GM13976 (cell line): ENCODE measurements at regions not wholly inside any gene's neighbourhood (a gene's known extent, or its start where the extent isn't known, plus 50 kb on each side); places are given as distances from the start of the nearest gene placed in this dataset.

Experiments used
- DNase-seq: peaks from one replicate; pipeline ENCODE4 v3.0.0; 2012; ENCODE audit warnings: low spot score
- CTCF ChIP-seq: IDR thresholded peaks from 2 replicates; pipeline ENCODE4 v1.5.1; 2012; ENCODE audit warnings: borderline replicate concordance, mild to moderate bottlenecking; ENCODE audit not compliant: insufficient read depth; ENCODE audit errors: extremely low read depth, missing control alignments, control extremely low read depth
- in situ Hi-C: fragments of 300-500 bp; cut with MboI; formaldehyde crosslinking; loops from one replicate; pipeline ENCODE4 v1.12.0; 2022; ENCODE audit warnings: low sequenced_read_pairs, mixed read lengths, inconsistent platforms; ENCODE audit not compliant: unreplicated experiment

GRCh38 chr6:130748041-130748440, 79.2 kb upstream of the SMLR1 start:
- in situ Hi-C loops = no loop called here
- TF ChIP-seq CTCF = no peak
- no peak for DNase-seq

- DNase-seq = no peak
- no peak for TF ChIP-seq CTCF
- in situ Hi-C loops = no loop called here
Measured at GRCh38 chr6:130749402-130749801, 77.8 kb upstream of the SMLR1 start.

DNA sequence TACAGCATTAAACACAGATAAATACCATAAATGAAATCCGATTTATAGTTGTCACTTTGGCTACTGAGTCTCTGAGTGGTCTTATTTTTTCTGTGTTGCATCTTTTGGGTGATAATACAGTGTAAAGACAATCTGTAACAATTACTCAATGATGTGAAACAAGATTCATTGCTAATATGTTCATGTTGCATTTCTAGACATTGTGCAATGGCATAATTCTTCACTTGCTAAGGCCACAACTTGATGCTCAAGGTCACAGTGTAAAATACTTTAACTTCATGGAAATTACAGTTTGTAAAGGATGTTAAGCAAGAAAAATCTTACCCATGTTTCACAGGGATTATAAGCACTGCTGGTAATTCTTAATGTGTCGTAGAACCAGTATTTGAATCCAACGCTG, 74.9 kb upstream of the SMLR1 start:
- in situ Hi-C loops = no loop called here
- no peak for DNase-seq

GRCh38 chr6:130754786-130755367, 72.3 kb upstream of the SMLR1 start:
- in situ Hi-C loops = no loop called here
- no peak for TF ChIP-seq CTCF
- DNase-seq = no peak

More for the DNA sequence above, 74.9 kb upstream of the SMLR1 start:
- TF ChIP-seq CTCF = no peak

- no peak for TF ChIP-seq CTCF
- DNase-seq = no peak
- in situ Hi-C loops = no loop called here
Measured at GRCh38 chr6:130755368-130756034, 71.7 kb upstream of the SMLR1 start.

- DNase-seq = no peak
- TF ChIP-seq CTCF = no peak
- in situ Hi-C loops = no loop called here
Measured at GRCh38 chr6:130756824-130757223, 70.4 kb upstream of the SMLR1 start.
